ENCODE measurements at regions not wholly inside any gene's neighbourhood (a gene's known extent, or its start where the extent isn't known, plus 50 kb on each side); places are given as distances from the start of the nearest gene placed in this dataset.
"Not testable (repeated sequence)": the region's sequence is repeated elsewhere in the genome, so short reads cannot be mapped to it uniquely, and the experiment has no call there.

- DNase-seq (ENCODE audit: low spot score) = no peak
These were observed 229.9 kb upstream of the DTNA start for GRCh38 chr18:34480162-34480700.

GRCh38 chr18:34482204-34482603 is 227.9 kb upstream of the DTNA start:
- no peak for DNase-seq (ENCODE audit: low spot score)

- no peak for DNase-seq (ENCODE audit: low spot score)
These were observed 226.9 kb upstream of the DTNA start for GRCh38 chr18:34483198-34483597.

- DNase-seq (ENCODE audit: low spot score) = no peak
These were observed 218.4 kb upstream of the DTNA start for GRCh38 chr18:34491719-34492118.

GRCh38 chr18:34492652-34493051 is 217.4 kb upstream of the DTNA start:
- peak; percentile 59 for DNase-seq (ENCODE audit: low spot score)

GRCh38 chr18:34493099-34493544 is 217.0 kb upstream of the DTNA start:
- peak; percentile 67 for DNase-seq (ENCODE audit: low spot score)

GRCh38 chr18:34493566-34494358 is 216.3 kb upstream of the DTNA start:
- peak; percentile 42 for DNase-seq (ENCODE audit: low spot score)

GRCh38 chr18:34494359-34494696 is 215.8 kb upstream of the DTNA start:
- DNase-seq (ENCODE audit: low spot score) = peak; percentile 9

GRCh38 chr18:34495506-34495905 is 214.6 kb upstream of the DTNA start:
- DNase-seq (ENCODE audit: low spot score) = no peak

GRCh38 chr18:34501553-34501952 is 208.5 kb upstream of the DTNA start:
- DNase-seq (ENCODE audit: low spot score) = no peak

- DNase-seq (ENCODE audit: low spot score) = no peak
These were observed 203.9 kb upstream of the DTNA start for GRCh38 chr18:34506198-34506597.

GRCh38 chr18:34509163-34509562 is 200.9 kb upstream of the DTNA start:
- DNase-seq (ENCODE audit: low spot score) = no peak

GRCh38 chr18:34509879-34510586 is 200.1 kb upstream of the DTNA start:
- DNase-seq (ENCODE audit: low spot score) = no peak

- no peak for DNase-seq (ENCODE audit: low spot score)
These were observed 199.2 kb upstream of the DTNA start for GRCh38 chr18:34510926-34511325.

- no peak for DNase-seq (ENCODE audit: low spot score)
These were observed 198.7 kb upstream of the DTNA start for GRCh38 chr18:34511435-34511834.

GRCh38 chr18:34511879-34512278 is 198.2 kb upstream of the DTNA start:
- no peak for DNase-seq (ENCODE audit: low spot score)

- DNase-seq (ENCODE audit: low spot score) = no peak
These were observed 195.9 kb upstream of the DTNA start for GRCh38 chr18:34514238-34514637.

GRCh38 chr18:34514957-34515356 is 195.1 kb upstream of the DTNA start:
- DNase-seq (ENCODE audit: low spot score) = no peak

GRCh38 chr18:34516355-34516754 is 193.7 kb upstream of the DTNA start:
- not testable (repeated sequence) for DNase-seq (ENCODE audit: low spot score)

- not testable (repeated sequence) for DNase-seq (ENCODE audit: low spot score)
These were observed 193.1 kb upstream of the DTNA start for GRCh38 chr18:34516996-34517395.

- DNase-seq (ENCODE audit: low spot score) = no peak
These were observed 189.1 kb upstream of the DTNA start for GRCh38 chr18:34521040-34521439.

- DNase-seq (ENCODE audit: low spot score) = no peak
These were observed 187.5 kb upstream of the DTNA start for GRCh38 chr18:34522603-34523002.

GRCh38 chr18:34525244-34525643 is 184.9 kb upstream of the DTNA start:
- no peak for DNase-seq (ENCODE audit: low spot score)
